ENCODE measurements at regions not wholly inside any gene's neighbourhood (a gene's known extent, or its start where the extent isn't known, plus 50 kb on each side); places are given as distances from the start of the nearest gene placed in this dataset.
"Not testable (repeated sequence)": the region's sequence is repeated elsewhere in the genome, so short reads cannot be mapped to it uniquely, and the experiment has no call there.

- no peak for DNase-seq (ENCODE audit: low read depth)
- TF ChIP-seq CTCF (IDR thresholded peaks at IDR 0.05; ENCODE audit: control insufficient read depth, extremely low read depth, insufficient read depth) = no peak
- H3K4me3 ChIP-seq (ENCODE audit: low read depth, low read length) = no peak overlapping the region
Measured at GRCh38 chr4:49217492-49217891, 231.4 kb downstream of the CWH43 start.

- DNase-seq (ENCODE audit: low read depth); H3K4me3 ChIP-seq (ENCODE audit: low read depth, low read length): not testable (repeated sequence)
Measured at GRCh38 chr4:49218094-49218493, 232.0 kb downstream of the CWH43 start.

GRCh38 chr4:49218931-49219330 is 232.9 kb downstream of the CWH43 start:
- not testable (repeated sequence) for DNase-seq (ENCODE audit: low read depth); H3K4me3 ChIP-seq (ENCODE audit: low read depth, low read length)

GRCh38 chr4:49219489-49220225 is 233.6 kb downstream of the CWH43 start:
- H3K4me3 ChIP-seq (ENCODE audit: low read depth, low read length) = not testable (repeated sequence)

GRCh38 chr4:49221209-49221608 is 235.1 kb downstream of the CWH43 start:
- TF ChIP-seq CTCF (IDR thresholded peaks at IDR 0.05; ENCODE audit: control insufficient read depth, extremely low read depth, insufficient read depth) = no peak
- DNase-seq (ENCODE audit: low read depth) = no peak
- H3K4me3 ChIP-seq (ENCODE audit: low read depth, low read length) = no peak overlapping the region

More at GRCh38 chr4:49219489-49220225, 233.6 kb downstream of the CWH43 start:
- DNase-seq (ENCODE audit: low read depth) = not testable (repeated sequence)

- H3K4me3 ChIP-seq (ENCODE audit: low read depth, low read length); DNase-seq (ENCODE audit: low read depth): not testable (repeated sequence)
Measured at GRCh38 chr4:49222810-49223209, 236.7 kb downstream of the CWH43 start.

GRCh38 chr4:49226216-49226866 is 240.3 kb downstream of the CWH43 start:
- H3K4me3 ChIP-seq (ENCODE audit: low read depth, low read length); DNase-seq (ENCODE audit: low read depth): not testable (repeated sequence)

- DNase-seq (ENCODE audit: low read depth); H3K4me3 ChIP-seq (ENCODE audit: low read depth, low read length): not testable (repeated sequence)
Measured at GRCh38 chr4:49227941-49228340, 241.9 kb downstream of the CWH43 start.

- DNase-seq (ENCODE audit: low read depth); H3K4me3 ChIP-seq (ENCODE audit: low read depth, low read length): not testable (repeated sequence)
Measured at GRCh38 chr4:49229243-49229642, 243.2 kb downstream of the CWH43 start.

GRCh38 chr4:49229713-49230112 is 243.6 kb downstream of the CWH43 start:
- H3K4me3 ChIP-seq (ENCODE audit: low read depth, low read length); DNase-seq (ENCODE audit: low read depth): not testable (repeated sequence)

GRCh38 chr4:49233346-49233745 is 247.3 kb downstream of the CWH43 start:
- not testable (repeated sequence) for DNase-seq (ENCODE audit: low read depth); H3K4me3 ChIP-seq (ENCODE audit: low read depth, low read length)

GRCh38 chr4:49233749-49234148 is 247.7 kb downstream of the CWH43 start:
- H3K4me3 ChIP-seq (ENCODE audit: low read depth, low read length); DNase-seq (ENCODE audit: low read depth): not testable (repeated sequence)

- not testable (repeated sequence) for H3K4me3 ChIP-seq (ENCODE audit: low read depth, low read length); DNase-seq (ENCODE audit: low read depth)
Measured at GRCh38 chr4:49234382-49234781, 248.3 kb downstream of the CWH43 start.

GRCh38 chr4:49235413-49236160 is 249.5 kb downstream of the CWH43 start:
- not testable (repeated sequence) for DNase-seq (ENCODE audit: low read depth)

GRCh38 chr4:49236474-49236873 is 250.4 kb downstream of the CWH43 start:
- H3K4me3 ChIP-seq (ENCODE audit: low read depth, low read length); DNase-seq (ENCODE audit: low read depth): not testable (repeated sequence)

More at GRCh38 chr4:49235413-49236160, 249.5 kb downstream of the CWH43 start:
- H3K4me3 ChIP-seq (ENCODE audit: low read depth, low read length) = not testable (repeated sequence)

- not testable (repeated sequence) for DNase-seq (ENCODE audit: low read depth); H3K4me3 ChIP-seq (ENCODE audit: low read depth, low read length)
Measured at GRCh38 chr4:49241295-49241694, 255.2 kb downstream of the CWH43 start.

- DNase-seq (ENCODE audit: low read depth); H3K4me3 ChIP-seq (ENCODE audit: low read depth, low read length): not testable (repeated sequence)
Measured at GRCh38 chr4:49262786-49263185, 276.7 kb downstream of the CWH43 start.

Measured in LNCaP clone FGC (cell line).